Erythroblast (primary cell): ENCODE measurements at regions not wholly inside any gene's neighbourhood (a gene's known extent, or its start where the extent isn't known, plus 50 kb on each side); places are given as distances from the start of the nearest gene placed in this dataset.

Experiments used
- GATA1 ChIP-seq: IDR thresholded peaks from 2 replicates; pipeline ENCODE4 v1.6.1; 2011; ENCODE audit warnings: low read depth, mild to moderate bottlenecking, control low read depth, low read length, moderate library complexity
- POLR2A ChIP-seq: IDR thresholded peaks from 2 replicates; pipeline ENCODE4 v1.6.1; 2011; ENCODE audit warnings: mild to moderate bottlenecking, low read length

DNA sequence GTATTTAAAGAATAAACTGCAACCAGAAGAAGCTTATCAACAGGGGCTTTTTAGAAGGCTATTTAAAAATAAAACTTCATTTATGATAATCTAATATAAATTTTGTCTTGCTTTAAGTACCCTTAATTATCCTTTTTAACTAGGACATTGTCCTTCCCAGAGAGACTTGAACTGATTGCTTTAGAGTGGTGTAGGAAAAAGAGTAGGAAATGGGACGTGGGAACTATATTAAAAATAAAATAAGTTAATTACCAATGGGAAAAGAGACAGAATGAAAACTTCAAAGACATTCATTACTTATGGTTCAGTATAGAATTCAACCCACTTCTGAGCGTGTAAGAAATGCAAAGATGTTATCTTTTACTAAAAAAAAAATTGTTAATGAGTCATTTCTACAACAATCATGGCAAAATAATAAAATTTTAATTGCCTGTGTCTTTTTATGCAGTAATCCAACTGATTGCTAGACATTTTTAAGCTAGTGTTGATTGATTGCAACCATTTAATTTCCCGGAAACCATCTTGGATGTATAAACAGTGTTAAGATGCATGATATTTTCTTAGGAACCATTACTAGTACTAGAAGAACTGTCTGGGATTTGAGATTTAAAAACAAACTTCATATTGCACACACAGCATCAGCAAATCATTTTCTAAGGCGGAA is 298.8 kb upstream of the UMPS start:
- TF ChIP-seq POLR2A (no peak), GATA1 (no peak)
